ENCODE measurements at regions not wholly inside any gene's neighbourhood (a gene's known extent, or its start where the extent isn't known, plus 50 kb on each side); places are given as distances from the start of the nearest gene placed in this dataset.

DNA sequence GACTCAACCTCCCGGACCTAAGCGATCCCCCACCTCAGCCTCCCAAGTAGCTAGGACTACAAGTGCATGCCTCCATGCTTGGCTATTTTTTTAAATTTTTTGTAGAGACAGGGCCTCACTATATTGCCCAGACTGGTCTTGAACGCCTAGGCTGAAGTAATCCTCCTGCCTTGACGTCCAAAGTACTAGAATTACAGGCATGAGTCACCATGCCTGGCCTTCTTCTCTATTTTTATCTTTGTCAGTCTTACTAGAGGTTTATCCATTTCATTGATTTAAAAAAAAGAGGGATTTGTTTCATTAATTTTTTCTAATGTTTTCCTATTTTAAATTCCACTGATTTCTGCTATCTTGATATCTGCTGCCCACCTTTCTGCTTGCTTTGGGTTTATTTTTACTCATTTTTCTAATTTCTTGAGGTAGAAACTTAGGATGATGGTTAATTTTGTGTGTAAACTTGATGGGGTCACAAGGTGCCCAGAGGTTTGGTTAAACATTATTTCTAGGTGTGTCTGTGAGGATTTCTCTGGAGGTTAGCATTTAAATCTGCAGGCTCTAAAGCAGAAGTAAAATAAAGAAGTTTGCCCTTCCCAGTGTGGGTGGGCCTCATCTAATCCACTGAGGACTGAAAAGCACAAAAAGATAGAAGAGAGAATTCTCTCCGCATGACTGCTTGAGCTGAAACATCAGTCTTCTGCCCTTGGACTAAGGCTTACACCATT lies 116.2 kb upstream of the DCLK2 start:
- CTCF ChIA-PET, result no interaction called here

GRCh38 chr4:149964001-149964796 lies 114.0 kb upstream of the DCLK2 start:
- H3K27ac Mint-ChIP-seq, result no peak overlapping the region
- H3K27ac ChIP-seq (ENCODE audit: low read depth, low read length), result no peak overlapping the region
- no peaks in the 10 kb centered on the region for H3K27me3 ChIP-seq (ENCODE audit: insufficient read depth, low read length, poor library complexity, severe bottlenecking)
- H3K27me3 Mint-ChIP-seq, result peaks cover 8 to 28% of the 10 kb centered on the region in 2 donors
- no peak overlapping the region for H3K4me3 ChIP-seq (ENCODE audit: low read length)
- H3K4me1 ChIP-seq (ENCODE audit: insufficient read depth, low read length), result no peaks in the 10 kb centered on the region
- no peak for DNase-seq
- ChIA-PET POLR2A (no interaction called here), CTCF (interaction anchor here (1.3 kb wide), 1 partner anchor 15 kb away, joined by 3 read pairs; no protein-coding TSS in a partner anchor)
- no peaks in the 10 kb centered on the region for H3K9me3 Mint-ChIP-seq
- H3K36me3 ChIP-seq (ENCODE audit: insufficient read depth, low read length), result no peaks in the 10 kb centered on the region
- H3K9me3 ChIP-seq (ENCODE audit: low read length), result no peaks in the 10 kb centered on the region
- H3K36me3 Mint-ChIP-seq, result no peaks in the 10 kb centered on the region
- H3K4me3 Mint-ChIP-seq, result no peak overlapping the region
- H3K4me1 Mint-ChIP-seq, result no peaks in the 10 kb centered on the region

More for the DNA sequence above, 116.2 kb upstream of the DCLK2 start:
- no peaks in the 10 kb centered on the region for H3K4me1 Mint-ChIP-seq
- no peak overlapping the region for H3K27ac Mint-ChIP-seq
- peaks cover 10 to 28% of the 10 kb centered on the region in 2 donors for H3K27me3 Mint-ChIP-seq
- H3K9me3 Mint-ChIP-seq, result no peaks in the 10 kb centered on the region
- Histone ChIP-seq H3K4me1 (ENCODE audit: insufficient read depth, low read length) (no peaks in the 10 kb centered on the region), H3K9me3 (ENCODE audit: low read length) (no peaks in the 10 kb centered on the region), H3K27me3 (ENCODE audit: insufficient read depth, low read length, poor library complexity, severe bottlenecking) (no peaks in the 10 kb centered on the region), H3K4me3 (ENCODE audit: low read length) (no peak overlapping the region), H3K36me3 (ENCODE audit: insufficient read depth, low read length) (no peaks in the 10 kb centered on the region), H3K27ac (ENCODE audit: low read depth, low read length) (no peak overlapping the region)
- no peaks in the 10 kb centered on the region for H3K36me3 Mint-ChIP-seq
- no peak for DNase-seq
- no peak overlapping the region for H3K4me3 Mint-ChIP-seq
- POLR2A ChIA-PET, result no interaction called here

DNA sequence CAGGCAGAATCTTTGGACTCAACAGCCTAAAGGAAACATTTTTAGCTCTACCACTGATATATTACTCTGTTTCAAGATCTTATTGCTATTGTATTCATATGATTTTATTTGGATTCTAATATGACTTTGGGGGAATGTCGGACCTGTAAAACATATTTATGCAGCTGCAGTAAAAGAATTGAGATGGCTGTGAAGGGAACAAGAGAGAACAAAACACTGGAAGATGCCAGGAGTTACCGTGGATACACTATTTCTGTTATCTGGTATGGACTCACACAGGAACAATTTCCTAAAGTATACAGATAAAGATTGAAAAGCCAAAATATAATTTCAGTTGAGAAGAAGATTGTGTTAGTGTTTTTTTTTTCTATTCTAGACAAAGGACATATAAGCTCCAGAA lies 113.0 kb upstream of the DCLK2 start:
- no peaks in the 10 kb centered on the region for H3K9me3 ChIP-seq (ENCODE audit: low read length)
- no peak for DNase-seq
- Mint-ChIP-seq H3K4me3 (no peak overlapping the region), H3K27me3 (peaks cover 8 to 28% of the 10 kb centered on the region in 2 donors), H3K27ac (no peak overlapping the region), H3K36me3 (no peaks in the 10 kb centered on the region), H3K4me1 (no peaks in the 10 kb centered on the region), H3K9me3 (no peaks in the 10 kb centered on the region)
- CTCF ChIA-PET, result no interaction called here
- H3K27me3 ChIP-seq (ENCODE audit: insufficient read depth, low read length, poor library complexity, severe bottlenecking), result no peaks in the 10 kb centered on the region
- POLR2A ChIA-PET, result no interaction called here
- no peaks in the 10 kb centered on the region for H3K4me1 ChIP-seq (ENCODE audit: insufficient read depth, low read length)
- H3K27ac ChIP-seq (ENCODE audit: low read depth, low read length), result no peak overlapping the region
- no peaks in the 10 kb centered on the region for H3K36me3 ChIP-seq (ENCODE audit: insufficient read depth, low read length)
- H3K4me3 ChIP-seq (ENCODE audit: low read length), result no peak overlapping the region

DNA sequence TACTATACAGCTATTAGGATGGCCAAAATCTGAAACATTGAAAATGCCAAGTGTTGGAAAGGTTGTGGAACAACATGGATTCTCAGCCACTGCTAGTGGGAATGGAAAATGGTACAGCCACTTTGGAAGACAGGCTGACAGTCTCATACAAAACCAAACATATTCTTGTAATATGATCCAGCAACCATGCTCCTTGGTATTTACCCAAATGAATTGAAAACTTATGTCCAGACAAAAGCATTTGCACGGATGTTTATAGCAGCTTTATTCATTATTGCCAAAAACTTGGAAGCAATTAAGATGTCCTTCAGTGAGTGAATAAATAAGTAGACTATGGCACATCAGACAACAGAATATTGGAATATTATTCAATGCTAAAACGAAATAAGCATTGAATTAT lies 105.8 kb upstream of the DCLK2 start:
- Mint-ChIP-seq H3K4me3 (no peak overlapping the region), H3K27ac (no peak overlapping the region), H3K27me3 (peaks cover 0 to 13% of the 10 kb centered on the region in 2 donors), H3K36me3 (no peaks in the 10 kb centered on the region), H3K9me3 (no peaks in the 10 kb centered on the region), H3K4me1 (no peaks in the 10 kb centered on the region)
- Histone ChIP-seq H3K27me3 (ENCODE audit: insufficient read depth, low read length, poor library complexity, severe bottlenecking) (no peaks in the 10 kb centered on the region), H3K27ac (ENCODE audit: low read depth, low read length) (no peak overlapping the region), H3K4me1 (ENCODE audit: insufficient read depth, low read length) (no peaks in the 10 kb centered on the region), H3K4me3 (ENCODE audit: low read length) (no peak overlapping the region), H3K36me3 (ENCODE audit: insufficient read depth, low read length) (no peaks in the 10 kb centered on the region), H3K9me3 (ENCODE audit: low read length) (no peaks in the 10 kb centered on the region)
- DNase-seq, result no peak
- ChIA-PET POLR2A (no interaction called here), CTCF (no interaction called here)

DNA sequence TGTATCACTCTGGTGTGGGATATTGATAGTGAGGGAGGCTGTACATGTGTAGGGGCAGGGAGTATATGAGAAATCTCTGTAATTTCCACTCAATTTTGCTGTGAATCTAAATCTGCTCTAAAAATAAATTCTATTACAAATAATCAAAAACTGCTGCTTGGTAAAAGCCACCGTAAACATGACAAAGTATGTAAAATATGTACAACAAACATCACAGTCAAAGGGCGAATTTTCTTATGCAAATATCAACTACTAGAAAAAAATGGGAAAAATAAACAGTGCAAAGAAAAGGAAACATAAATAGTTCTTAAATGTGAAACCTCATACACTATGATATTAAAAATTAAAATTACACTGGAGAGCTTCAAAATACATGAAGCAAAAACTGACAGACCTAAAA lies 105.1 kb upstream of the DCLK2 start:
- Mint-ChIP-seq H3K9me3 (no peaks in the 10 kb centered on the region), H3K36me3 (no peaks in the 10 kb centered on the region), H3K4me1 (no peaks in the 10 kb centered on the region), H3K4me3 (no peak overlapping the region), H3K27me3 (peaks cover 0 to 13% of the 10 kb centered on the region in 2 donors), H3K27ac (no peak overlapping the region)
- Histone ChIP-seq H3K27ac (ENCODE audit: low read depth, low read length) (no peak overlapping the region), H3K4me3 (ENCODE audit: low read length) (no peak overlapping the region), H3K36me3 (ENCODE audit: insufficient read depth, low read length) (no peaks in the 10 kb centered on the region), H3K4me1 (ENCODE audit: insufficient read depth, low read length) (no peaks in the 10 kb centered on the region), H3K9me3 (ENCODE audit: low read length) (no peaks in the 10 kb centered on the region), H3K27me3 (ENCODE audit: insufficient read depth, low read length, poor library complexity, severe bottlenecking) (no peaks in the 10 kb centered on the region)
- POLR2A ChIA-PET, result no interaction called here
- no peak for DNase-seq
- CTCF ChIA-PET, result no interaction called here

GRCh38 chr4:149975172-149975571 lies 103.1 kb upstream of the DCLK2 start:
- H3K27ac Mint-ChIP-seq, result no peak overlapping the region
- Histone ChIP-seq H3K27ac (ENCODE audit: low read depth, low read length) (no peak overlapping the region), H3K27me3 (ENCODE audit: insufficient read depth, low read length, poor library complexity, severe bottlenecking) (no peaks in the 10 kb centered on the region), H3K4me3 (ENCODE audit: low read length) (no peak overlapping the region), H3K36me3 (ENCODE audit: insufficient read depth, low read length) (no peaks in the 10 kb centered on the region), H3K4me1 (ENCODE audit: insufficient read depth, low read length) (no peaks in the 10 kb centered on the region), H3K9me3 (ENCODE audit: low read length) (no peaks in the 10 kb centered on the region)
- DNase-seq, result no peak
- CTCF ChIA-PET, result no interaction called here
- H3K4me3 Mint-ChIP-seq, result no peak overlapping the region
- no peaks in the 10 kb centered on the region for H3K9me3 Mint-ChIP-seq
- H3K27me3 Mint-ChIP-seq, result peaks cover 5 to 13% of the 10 kb centered on the region in 2 donors
- H3K4me1 Mint-ChIP-seq, result no peaks in the 10 kb centered on the region
- POLR2A ChIA-PET, result no interaction called here
- no peaks in the 10 kb centered on the region for H3K36me3 Mint-ChIP-seq

GRCh38 chr4:149980121-149980682 lies 98.0 kb upstream of the DCLK2 start:
- Histone ChIP-seq H3K4me1 (ENCODE audit: insufficient read depth, low read length) (no peaks in the 10 kb centered on the region), H3K36me3 (ENCODE audit: insufficient read depth, low read length) (no peaks in the 10 kb centered on the region), H3K27ac (ENCODE audit: low read depth, low read length) (no peak overlapping the region), H3K9me3 (ENCODE audit: low read length) (no peaks in the 10 kb centered on the region), H3K27me3 (ENCODE audit: insufficient read depth, low read length, poor library complexity, severe bottlenecking) (no peaks in the 10 kb centered on the region), H3K4me3 (ENCODE audit: low read length) (no peak overlapping the region)
- Mint-ChIP-seq H3K36me3 (no peaks in the 10 kb centered on the region), H3K4me3 (no peak overlapping the region), H3K4me1 (peaks cover 0 to 1% (median 0%) of the 10 kb centered on the region in 3 donors), H3K27me3 (peaks cover 7% of the 10 kb centered on the region in 2 donors), H3K9me3 (no peaks in the 10 kb centered on the region), H3K27ac (no peak overlapping the region)
- ChIA-PET POLR2A (no interaction called here), CTCF (interaction anchor here (0.8 to 1.6 kb wide), 2 partner anchors 17 to 887 kb away, joined by 3 read pairs; no protein-coding TSS in a partner anchor)
- no peak for DNase-seq

GRCh38 chr4:149980941-149981340 lies 97.3 kb upstream of the DCLK2 start:
- no peaks in the 10 kb centered on the region for H3K9me3 Mint-ChIP-seq
- no peaks in the 10 kb centered on the region for H3K36me3 Mint-ChIP-seq
- H3K36me3 ChIP-seq (ENCODE audit: insufficient read depth, low read length), result no peaks in the 10 kb centered on the region
- H3K27me3 ChIP-seq (ENCODE audit: insufficient read depth, low read length, poor library complexity, severe bottlenecking), result no peaks in the 10 kb centered on the region
- peak in 4 of 5 donors; percentile 6 to 47 (median 14) for DNase-seq
- no peak overlapping the region for H3K4me3 Mint-ChIP-seq
- no peaks in the 10 kb centered on the region for H3K4me1 ChIP-seq (ENCODE audit: insufficient read depth, low read length)
- CTCF ChIA-PET, result interaction anchor here (0.7 kb wide), 1 partner anchor 886 kb away, joined by 4 read pairs; no protein-coding TSS in a partner anchor
- no peaks in the 10 kb centered on the region for H3K9me3 ChIP-seq (ENCODE audit: low read length)
- no peak overlapping the region for H3K27ac ChIP-seq (ENCODE audit: low read depth, low read length)
- POLR2A ChIA-PET, result no interaction called here
- no peak overlapping the region for H3K27ac Mint-ChIP-seq
- peaks cover 1 to 6% (median 4%) of the 10 kb centered on the region in 3 donors for H3K4me1 Mint-ChIP-seq
- H3K4me3 ChIP-seq (ENCODE audit: low read length), result no peak overlapping the region
- H3K27me3 Mint-ChIP-seq, result peaks cover 7% of the 10 kb centered on the region in 2 donors
